GM12864 (cell line): ENCODE measurements at regions not wholly inside any gene's neighbourhood (a gene's known extent, or its start where the extent isn't known, plus 50 kb on each side); places are given as distances from the start of the nearest gene placed in this dataset.

Source experiments
- DNase-seq: peaks from one replicate; pipeline ENCODE4 v3.0.0-alpha.2; 2011; ENCODE audit warnings: low read depth
- H3K4me3 ChIP-seq: 2 replicates; pipeline ENCODE4 v1.5.1; 2011; ENCODE audit warnings: mild to moderate bottlenecking, low read depth, low read length, control low read depth
- CTCF ChIP-seq: IDR thresholded peaks from 2 replicates; pipeline ENCODE4 v1.5.1; 2011; ENCODE audit warnings: low read depth, mild to moderate bottlenecking, moderate library complexity, low read length, control low read depth, inconsistent platforms; ENCODE audit errors: missing control alignments

GRCh38 chr1:194268839-194269238 is 1082.4 kb upstream of the B3GALT2 start:
- H3K4me3 ChIP-seq = no peak overlapping the region
- TF ChIP-seq CTCF = no peak
- no peak for DNase-seq

- no peak overlapping the region for H3K4me3 ChIP-seq
- DNase-seq = no peak
- no peak for TF ChIP-seq CTCF
Observed at GRCh38 chr1:194267021-194267420, 1080.6 kb upstream of the B3GALT2 start.

GRCh38 chr1:194256010-194256409 is 1069.6 kb upstream of the B3GALT2 start:
- H3K4me3 ChIP-seq = no peak overlapping the region
- no peak for DNase-seq
- TF ChIP-seq CTCF = no peak

GRCh38 chr1:194252199-194252598 is 1065.8 kb upstream of the B3GALT2 start:
- TF ChIP-seq CTCF = no peak
- no peak for DNase-seq
- H3K4me3 ChIP-seq = no peak overlapping the region

GRCh38 chr1:194241215-194241614 is 1054.8 kb upstream of the B3GALT2 start:
- no peak for DNase-seq
- no peak for TF ChIP-seq CTCF
- no peak overlapping the region for H3K4me3 ChIP-seq

GRCh38 chr1:194233069-194233468 is 1046.7 kb upstream of the B3GALT2 start:
- no peak for TF ChIP-seq CTCF
- no peak for DNase-seq
- no peak overlapping the region for H3K4me3 ChIP-seq

- H3K4me3 ChIP-seq = no peak overlapping the region
- TF ChIP-seq CTCF = no peak
- DNase-seq = no peak
Observed at GRCh38 chr1:194230351-194231144, 1044.1 kb upstream of the B3GALT2 start.
